Trophoblast cell (in vitro differentiated cells and primary cell): ENCODE measurements at regions not wholly inside any gene's neighbourhood (a gene's known extent, or its start where the extent isn't known, plus 50 kb on each side); places are given as distances from the start of the nearest gene placed in this dataset.

Experiments used
- DNase-seq, 2 donors: peaks; one replicate each; pipeline ENCODE4 v3.0.0-alpha.2; 2016
- H2AFZ ChIP-seq: 2 replicates; pipeline ENCODE4 v1.6.1; 2013; ENCODE audit warnings: low read length, moderate library complexity, mild to moderate bottlenecking; ENCODE audit not compliant: insufficient read depth, poor library complexity
- H2AK5ac ChIP-seq: 2 replicates; pipeline ENCODE4 v1.6.1; 2013; ENCODE audit warnings: mild to moderate bottlenecking, low read length
- H2BK120ac ChIP-seq: 2 replicates; pipeline ENCODE4 v1.6.1; 2013; ENCODE audit warnings: low read length, mild to moderate bottlenecking, moderate library complexity; ENCODE audit not compliant: insufficient read depth, poor library complexity
- H2BK12ac ChIP-seq: 2 replicates; pipeline ENCODE4 v1.6.1; 2013; ENCODE audit warnings: mild to moderate bottlenecking, low read length, moderate library complexity
- H2BK5ac ChIP-seq: 2 replicates; pipeline ENCODE4 v1.6.1; 2013; ENCODE audit warnings: low read length, low read depth, moderate library complexity, mild to moderate bottlenecking; ENCODE audit not compliant: poor library complexity
- H3K14ac ChIP-seq: 2 replicates; pipeline ENCODE4 v1.6.1; 2013; ENCODE audit warnings: mild to moderate bottlenecking, low read length
- H3K18ac ChIP-seq: 2 replicates; pipeline ENCODE4 v1.6.1; 2013; ENCODE audit warnings: mild to moderate bottlenecking, low read length
- H3K23ac ChIP-seq: 2 replicates; pipeline ENCODE4 v1.6.1; 2013; ENCODE audit warnings: low read length
- H3K27ac ChIP-seq: 2 replicates; pipeline ENCODE4 v1.5.1; 2013; ENCODE audit warnings: low read depth, mild to moderate bottlenecking, inconsistent platforms, low read length, moderate library complexity
- H3K27me3 ChIP-seq: 2 replicates; pipeline ENCODE4 v1.6.1; 2013; ENCODE audit warnings: inconsistent platforms, mild to moderate bottlenecking, low read length, moderate library complexity; ENCODE audit not compliant: insufficient read depth
- H3K36me3 ChIP-seq, 2 experiments: 1 replicate in 1 of 2; 2 replicates in 1 of 2; pipeline ENCODE4 v1.6.1; 2013; ENCODE audit warnings: low read length in 2 of 2, mild to moderate bottlenecking in 2 of 2, moderate library complexity in 1 of 2; ENCODE audit not compliant: insufficient read depth in 2 of 2, control insufficient read depth in 1 of 2
- H3K4ac ChIP-seq: 2 replicates; pipeline ENCODE4 v1.6.1; 2013; ENCODE audit warnings: low read depth, mild to moderate bottlenecking, low read length, moderate library complexity
- H3K4me1 ChIP-seq, 2 experiments: 1 replicate in 1 of 2; 2 replicates in 1 of 2; pipeline ENCODE4 v1.6.1; 2013; ENCODE audit warnings: low read length in 2 of 2, mild to moderate bottlenecking in 2 of 2, moderate library complexity in 1 of 2; ENCODE audit not compliant: insufficient read depth in 2 of 2, control insufficient read depth in 1 of 2
- H3K4me2 ChIP-seq: 2 replicates; pipeline ENCODE4 v1.6.1; 2013; ENCODE audit warnings: inconsistent platforms, mild to moderate bottlenecking, low read length, moderate library complexity
- H3K4me3 ChIP-seq: 2 replicates; pipeline ENCODE4 v1.5.1; 2013; ENCODE audit warnings: mild to moderate bottlenecking, low read depth, low read length, inconsistent platforms
- H3K79me1 ChIP-seq: one replicate; pipeline ENCODE4 v1.6.1; 2013; ENCODE audit warnings: low read length
- H3K79me2 ChIP-seq: 2 replicates; pipeline ENCODE4 v1.6.1; 2013; ENCODE audit warnings: low read length, mild to moderate bottlenecking; ENCODE audit not compliant: control insufficient read depth, insufficient read depth, poor library complexity
- H3K9ac ChIP-seq: 2 replicates; pipeline ENCODE4 v1.6.1; 2013; ENCODE audit warnings: mild to moderate bottlenecking, low read length
- H3K9me3 ChIP-seq: 2 replicates; pipeline ENCODE4 v1.6.1; 2013; ENCODE audit warnings: low read depth, mild to moderate bottlenecking, control low read depth, inconsistent platforms, low read length; ENCODE audit not compliant: insufficient read depth
- H4K12ac ChIP-seq: 2 replicates; pipeline ENCODE4 v1.6.1; 2013; ENCODE audit warnings: low read depth, mild to moderate bottlenecking, low read length, moderate library complexity
- H4K8ac ChIP-seq: 2 replicates; pipeline ENCODE4 v1.6.1; 2013; ENCODE audit warnings: low read depth, mild to moderate bottlenecking, low read length, moderate library complexity
- H4K91ac ChIP-seq: one replicate; pipeline ENCODE4 v1.6.1; 2013; ENCODE audit warnings: low read depth, mild to moderate bottlenecking, low read length, moderate library complexity
- WGBS: extraction: QIAGEN DNeasy Blood & Tissue Kit; methylation state at CpG from one replicate; pipeline ENCODE4 v1.1.7; 2013; ENCODE audit warnings: missing lambda C conversion rate; ENCODE audit not compliant: insufficient read length, insufficient coverage; ENCODE audit errors: extremely low coverage; 5-methylcytosine and 5-hydroxymethylcytosine counted together

DNA sequence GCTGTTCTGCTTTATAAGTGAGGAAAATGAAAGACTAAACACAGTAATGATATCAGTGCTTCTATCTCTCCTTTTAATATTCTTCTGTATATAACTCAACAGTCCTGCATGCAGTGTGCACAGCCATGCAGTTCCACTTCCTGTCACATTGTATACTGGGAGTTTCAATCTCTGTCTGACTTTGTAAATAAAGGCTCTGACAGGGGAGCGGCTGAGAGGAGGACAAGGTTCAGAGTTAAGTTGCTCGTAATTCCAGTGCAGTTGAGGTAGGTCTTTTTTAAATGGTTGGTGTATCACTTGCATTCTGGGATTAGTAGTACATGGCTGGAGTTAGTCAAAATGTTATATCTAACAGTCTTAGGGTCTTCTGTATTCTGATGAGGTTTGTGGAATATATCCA, 264.5 kb downstream of the OLFM3 start:
- Histone ChIP-seq H4K12ac (no peak overlapping the region), H3K23ac (no peak overlapping the region), H3K79me2 (no peaks in the 10 kb centered on the region), H3K4me1 (no peaks in the 10 kb centered on the region), H3K4ac (no peak overlapping the region), H2BK120ac (no peak overlapping the region), H2AFZ (no peak overlapping the region), H3K4me3 (no peak overlapping the region), H3K9me3 (no peaks in the 10 kb centered on the region), H3K9ac (no peak overlapping the region), H2AK5ac (no peak overlapping the region), H2BK12ac (no peak overlapping the region), H3K27me3 (no peaks in the 10 kb centered on the region), H3K14ac (no peak overlapping the region), H3K18ac (no peak overlapping the region), H4K91ac (no peak overlapping the region), H3K79me1 (no peaks in the 10 kb centered on the region), H2BK5ac (no peak overlapping the region), H4K8ac (no peak overlapping the region), H3K36me3 (no peaks in the 10 kb centered on the region), H3K4me2 (no peak overlapping the region), H3K27ac (no peak overlapping the region)
- WGBS: no CpG with 5 or more reads among the region's 2 CpGs
- DNase-seq: no peak

GRCh38 chr1:101733340-101733739, 263.4 kb downstream of the OLFM3 start:
- H3K14ac ChIP-seq: no peak overlapping the region
- no peak overlapping the region for H2AK5ac ChIP-seq
- no peak overlapping the region for H3K4ac ChIP-seq

GRCh38 chr1:101738475-101738874, 258.3 kb downstream of the OLFM3 start:
- Histone ChIP-seq H3K79me2 (no peaks in the 10 kb centered on the region), H3K36me3 (no peaks in the 10 kb centered on the region), H3K79me1 (no peaks in the 10 kb centered on the region), H3K4me1 (no peaks in the 10 kb centered on the region), H3K27me3 (no peaks in the 10 kb centered on the region), H3K9ac (no peak overlapping the region), H4K91ac (no peak overlapping the region), H4K12ac (no peak overlapping the region), H2BK120ac (no peak overlapping the region), H3K4ac (no peak overlapping the region), H2BK12ac (no peak overlapping the region), H2BK5ac (no peak overlapping the region), H3K27ac (no peak overlapping the region), H2AFZ (no peak overlapping the region), H4K8ac (no peak overlapping the region), H3K4me3 (no peak overlapping the region), H3K14ac (no peak overlapping the region), H3K4me2 (no peak overlapping the region), H2AK5ac (no peak overlapping the region), H3K23ac (no peak overlapping the region), H3K18ac (no peak overlapping the region), H3K9me3 (no peaks in the 10 kb centered on the region)
- no CpG with 5 or more reads among the region's 1 CpG for WGBS
- DNase-seq: peak in 1 of 2 donors; percentile 26

More at GRCh38 chr1:101733340-101733739, 263.4 kb downstream of the OLFM3 start:
- Histone ChIP-seq H3K4me2 (no peak overlapping the region), H2BK12ac (no peak overlapping the region), H3K36me3 (no peaks in the 10 kb centered on the region), H3K9ac (no peak overlapping the region), H4K8ac (no peak overlapping the region), H4K12ac (no peak overlapping the region), H3K9me3 (no peaks in the 10 kb centered on the region), H3K18ac (no peak overlapping the region), H4K91ac (no peak overlapping the region), H2BK120ac (no peak overlapping the region), H2BK5ac (no peak overlapping the region), H3K4me3 (no peak overlapping the region), H3K27ac (no peak overlapping the region), H3K4me1 (no peaks in the 10 kb centered on the region), H2AFZ (no peak overlapping the region), H3K79me2 (no peaks in the 10 kb centered on the region), H3K27me3 (no peaks in the 10 kb centered on the region), H3K23ac (no peak overlapping the region), H3K79me1 (no peaks in the 10 kb centered on the region)
- no peak for DNase-seq

GRCh38 chr1:101739146-101739545, 257.6 kb downstream of the OLFM3 start:
- Histone ChIP-seq H2BK12ac (no peak overlapping the region), H3K18ac (no peak overlapping the region), H3K9ac (no peak overlapping the region), H4K8ac (no peak overlapping the region), H4K12ac (no peak overlapping the region), H4K91ac (no peak overlapping the region), H3K14ac (no peak overlapping the region), H2AK5ac (no peak overlapping the region), H3K4me3 (no peak overlapping the region), H3K23ac (no peak overlapping the region), H2BK5ac (no peak overlapping the region), H3K27me3 (no peaks in the 10 kb centered on the region), H3K79me1 (no peaks in the 10 kb centered on the region), H3K4ac (no peak overlapping the region), H3K4me2 (no peak overlapping the region), H3K79me2 (no peaks in the 10 kb centered on the region), H3K36me3 (no peaks in the 10 kb centered on the region), H2BK120ac (no peak overlapping the region), H3K27ac (no peak overlapping the region), H2AFZ (no peak overlapping the region), H3K4me1 (no peaks in the 10 kb centered on the region), H3K9me3 (no peaks in the 10 kb centered on the region)
- no peak for DNase-seq
- WGBS: no CpG with 5 or more reads among the region's 6 CpGs
